Calu3 (cell line): ENCODE measurements at regions not wholly inside any gene's neighbourhood (a gene's known extent, or its start where the extent isn't known, plus 50 kb on each side); places are given as distances from the start of the nearest gene placed in this dataset.

Experiments used
- BruUV-seq: library from RNA; stranded (reverse); fragments of 400-500 nt; replicated peaks from 2 replicates; lab custom pipeline; 2021; lab: Mats Ljungman, UMichigan
- CTCF ChIA-PET: fragments of 300-600 bp; sonication (Branson Sonifier 250); formaldehyde crosslinking; loops from one replicate; lab custom pipeline; 2022; ENCODE audit warnings: antibody characterized with exemption; lab: Charles Lee
- DNase-seq: peaks from one replicate; pipeline ENCODE4 v3.0.0; 2022
- H3K27ac Mint-ChIP-seq: one replicate; pipeline ENCODE4 v1.8.0; 2022; ENCODE audit warnings: mixed read lengths; ENCODE audit not compliant: unreplicated experiment
- H3K27me3 Mint-ChIP-seq: one replicate; pipeline ENCODE4 v1.8.0; 2022; ENCODE audit warnings: mixed read lengths; ENCODE audit not compliant: unreplicated experiment
- H3K36me3 Mint-ChIP-seq: one replicate; pipeline ENCODE4 v1.8.0; 2022; ENCODE audit warnings: mild to moderate bottlenecking, moderate library complexity, mixed read lengths; ENCODE audit not compliant: insufficient read depth, unreplicated experiment
- H3K4me1 Mint-ChIP-seq: one replicate; pipeline ENCODE4 v1.8.0; 2022; ENCODE audit warnings: mild to moderate bottlenecking, low read depth, mixed read lengths; ENCODE audit not compliant: unreplicated experiment
- H3K4me3 Mint-ChIP-seq: one replicate; pipeline ENCODE4 v1.8.0; 2022; ENCODE audit warnings: mild to moderate bottlenecking, low read depth, moderate library complexity, mixed read lengths; ENCODE audit not compliant: unreplicated experiment
- H3K9me3 Mint-ChIP-seq: one replicate; pipeline ENCODE4 v1.8.0; 2022; ENCODE audit warnings: low read depth, mixed read lengths; ENCODE audit not compliant: unreplicated experiment
- intact Hi-C: fragments of 100-400 bp; cut with micrococcal nuclease; formaldehyde crosslinking; loops from one replicate; pipeline ENCODE4 v1.10.0; 2022; ENCODE audit not compliant: unreplicated experiment
- TF ChIP-seq, protein P1 (sequence below): fragments of 200-600 bp; IDR thresholded peaks from one replicate; pipeline ENCODE4 v1.8.0; 2022; ENCODE audit warnings: antibody characterized with exemption; ENCODE audit not compliant: unreplicated experiment

DNA sequence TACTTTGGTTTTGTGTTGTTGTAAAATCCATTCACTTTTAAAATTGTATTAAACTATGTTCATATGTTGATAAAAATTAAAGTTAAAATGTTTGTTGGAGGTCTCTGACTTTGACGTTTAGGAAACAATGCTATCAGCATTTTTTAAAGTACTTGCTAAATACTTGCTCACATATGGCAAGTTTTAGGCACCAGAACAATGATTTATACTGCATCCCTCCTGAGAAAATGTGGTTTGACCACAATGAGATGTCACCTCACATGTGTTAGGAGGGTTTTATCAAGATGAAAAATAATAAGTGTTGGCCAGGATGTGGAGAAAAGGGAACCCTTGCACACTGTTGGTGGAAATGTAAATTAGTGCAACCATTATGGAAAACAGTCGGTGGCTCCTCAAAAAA lies 180.8 kb downstream of the HSD17B3 start:
- CTCF ChIA-PET, result no interaction called here
- Mint-ChIP-seq H3K36me3 (no peaks in the 10 kb centered on the region), H3K4me1 (peaks cover 31% of the 10 kb centered on the region), H3K4me3 (no peak overlapping the region), H3K27me3 (no peaks in the 10 kb centered on the region), H3K9me3 (peaks cover 3% of the 10 kb centered on the region), H3K27ac (no peak overlapping the region)
- no TSS peak for BruUV-seq
- TF ChIP-seq, protein P1, sequence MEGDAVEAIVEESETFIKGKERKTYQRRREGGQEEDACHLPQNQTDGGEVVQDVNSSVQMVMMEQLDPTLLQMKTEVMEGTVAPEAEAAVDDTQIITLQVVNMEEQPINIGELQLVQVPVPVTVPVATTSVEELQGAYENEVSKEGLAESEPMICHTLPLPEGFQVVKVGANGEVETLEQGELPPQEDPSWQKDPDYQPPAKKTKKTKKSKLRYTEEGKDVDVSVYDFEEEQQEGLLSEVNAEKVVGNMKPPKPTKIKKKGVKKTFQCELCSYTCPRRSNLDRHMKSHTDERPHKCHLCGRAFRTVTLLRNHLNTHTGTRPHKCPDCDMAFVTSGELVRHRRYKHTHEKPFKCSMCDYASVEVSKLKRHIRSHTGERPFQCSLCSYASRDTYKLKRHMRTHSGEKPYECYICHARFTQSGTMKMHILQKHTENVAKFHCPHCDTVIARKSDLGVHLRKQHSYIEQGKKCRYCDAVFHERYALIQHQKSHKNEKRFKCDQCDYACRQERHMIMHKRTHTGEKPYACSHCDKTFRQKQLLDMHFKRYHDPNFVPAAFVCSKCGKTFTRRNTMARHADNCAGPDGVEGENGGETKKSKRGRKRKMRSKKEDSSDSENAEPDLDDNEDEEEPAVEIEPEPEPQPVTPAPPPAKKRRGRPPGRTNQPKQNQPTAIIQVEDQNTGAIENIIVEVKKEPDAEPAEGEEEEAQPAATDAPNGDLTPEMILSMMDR, result no peak
- intact Hi-C loops, result no loop called here
- DNase-seq, result no peak

DNA sequence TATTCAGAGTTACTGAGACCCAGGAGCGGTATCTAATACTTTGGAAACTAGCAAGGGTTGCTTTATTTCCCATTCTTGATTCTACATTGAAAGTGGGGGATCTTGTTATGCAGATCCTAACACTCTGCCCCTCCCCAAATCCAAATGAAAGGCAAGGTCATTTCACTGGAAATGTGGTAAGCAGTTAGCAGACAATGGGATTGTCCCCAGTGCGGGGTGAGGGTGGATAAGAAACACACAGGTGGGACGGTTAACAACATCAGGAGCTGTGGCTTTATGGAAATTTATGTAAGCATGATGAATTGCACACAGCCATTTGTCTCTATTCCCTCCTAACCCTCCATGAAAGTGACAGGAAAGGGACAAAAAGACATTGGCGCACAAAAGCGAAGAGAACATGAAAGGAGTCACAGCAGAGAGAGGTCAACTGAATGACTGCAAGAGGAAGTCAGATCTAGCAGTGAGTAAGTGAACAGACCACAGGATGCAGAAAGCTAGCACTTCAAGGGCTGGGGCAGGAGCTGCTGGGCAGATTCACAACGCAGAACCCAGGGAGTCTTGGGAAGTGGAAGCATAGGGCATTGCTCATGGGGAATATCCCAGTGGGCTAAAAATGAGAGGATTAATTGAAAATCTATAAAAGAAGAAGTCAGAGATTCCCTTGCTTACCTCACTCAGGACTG lies 184.4 kb downstream of the HSD17B3 start:
- BruUV-seq, result no TSS peak
- Mint-ChIP-seq H3K4me3 (no peak overlapping the region), H3K27me3 (no peaks in the 10 kb centered on the region), H3K9me3 (peaks cover 3% of the 10 kb centered on the region), H3K27ac (no peak overlapping the region), H3K4me1 (peaks cover 39% of the 10 kb centered on the region), H3K36me3 (no peaks in the 10 kb centered on the region)
- CTCF ChIA-PET, result no interaction called here
- no peak for DNase-seq
- intact Hi-C loops, result no loop called here
- TF ChIP-seq, protein P1, result no peak

DNA sequence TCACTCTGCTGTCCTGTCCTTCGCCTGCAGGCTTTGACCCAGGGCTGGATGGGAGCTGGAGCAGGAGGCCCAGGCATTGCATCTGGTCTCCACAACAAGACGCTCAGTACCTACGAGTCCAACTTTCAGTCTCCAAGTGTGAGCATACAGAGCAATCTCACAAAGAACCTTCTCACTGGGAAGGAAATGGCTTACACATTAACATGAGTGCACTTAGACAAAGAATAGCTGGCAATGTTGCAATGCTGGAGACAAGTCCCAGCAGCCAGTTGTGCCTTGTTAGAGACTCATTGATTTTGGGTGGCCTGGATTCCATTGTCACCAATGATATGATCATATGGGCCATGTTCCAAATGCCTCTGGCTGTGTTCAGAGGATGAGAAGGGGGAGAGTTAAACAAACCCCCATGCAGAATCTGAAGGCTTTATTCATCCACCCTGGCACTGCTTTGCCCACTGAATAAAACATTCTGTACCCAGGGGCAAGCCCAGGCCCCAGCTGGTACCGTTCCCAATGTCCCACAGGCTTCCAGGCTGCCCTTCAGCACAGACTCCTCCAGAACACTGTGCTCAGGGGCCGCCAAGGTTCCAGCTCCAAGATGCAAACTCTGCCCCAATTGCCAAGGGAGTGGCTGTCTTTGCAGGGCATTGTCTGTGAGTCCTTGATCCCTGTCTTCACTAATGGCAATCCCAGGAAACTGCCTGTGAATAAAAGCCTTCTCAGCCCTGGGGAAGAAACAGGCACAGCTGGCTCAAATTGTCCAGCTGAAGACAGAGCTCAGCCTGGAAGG lies 185.5 kb downstream of the HSD17B3 start:
- peak; percentile 34 for DNase-seq
- Mint-ChIP-seq H3K9me3 (peaks cover 3% of the 10 kb centered on the region), H3K4me1 (peaks cover 39% of the 10 kb centered on the region), H3K27me3 (no peaks in the 10 kb centered on the region), H3K4me3 (peak overlapping the region; percentile 37), H3K27ac (peak overlapping the region; percentile 67), H3K36me3 (no peaks in the 10 kb centered on the region)
- CTCF ChIA-PET, result interaction anchor here (1.3 kb wide), 1 partner anchor 101 kb away, joined by 6 read pairs; no protein-coding TSS in a partner anchor
- intact Hi-C loops, result no loop called here
- TF ChIP-seq, protein P1, result no peak
- BruUV-seq, result no TSS peak

DNA sequence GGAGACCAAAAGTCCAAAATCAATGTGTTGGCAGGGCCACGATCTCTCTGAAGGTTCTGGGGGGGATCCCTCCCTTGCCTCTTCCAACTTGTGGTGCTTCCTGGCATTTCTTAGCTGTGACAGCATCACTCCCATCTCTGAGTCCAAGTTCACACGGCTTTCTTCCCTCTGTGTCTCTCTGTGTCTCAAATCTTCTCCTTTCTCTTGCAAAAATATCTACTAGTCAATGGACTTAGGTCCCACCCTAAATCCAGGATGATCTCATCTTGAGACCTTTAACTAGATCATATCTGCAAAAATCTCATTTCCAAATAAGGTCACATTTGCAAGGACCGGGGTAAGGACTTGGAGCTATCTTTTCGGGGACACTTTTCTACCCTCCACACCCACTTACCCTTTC lies 186.1 kb downstream of the HSD17B3 start:
- H3K4me3 Mint-ChIP-seq, result peak overlapping the region; percentile 37
- H3K36me3 Mint-ChIP-seq, result no peaks in the 10 kb centered on the region
- H3K27me3 Mint-ChIP-seq, result no peaks in the 10 kb centered on the region
- peaks cover 37% of the 10 kb centered on the region for H3K4me1 Mint-ChIP-seq
- TF ChIP-seq, protein P1, result no peak
- no peak for DNase-seq
- peaks cover 3% of the 10 kb centered on the region for H3K9me3 Mint-ChIP-seq
- H3K27ac Mint-ChIP-seq, result peak overlapping the region; percentile 67
- intact Hi-C loops, result no loop called here
- CTCF ChIA-PET, result interaction anchor here (1.3 kb wide), 1 partner anchor 101 kb away, joined by 6 read pairs; no protein-coding TSS in a partner anchor
- BruUV-seq, result no TSS peak
